Fibroblast of pulmonary artery (primary cell): ENCODE measurements at regions not wholly inside any gene's neighbourhood (a gene's known extent, or its start where the extent isn't known, plus 50 kb on each side); places are given as distances from the start of the nearest gene placed in this dataset.

Experiments used
- DNase-seq: peaks from one replicate; pipeline ENCODE4 v3.0.0-alpha.2; 2010; ENCODE audit warnings: low read depth
- H3K4me3 ChIP-seq: replicated peaks from 2 replicates; pipeline ENCODE4 v1.5.1; 2011; ENCODE audit warnings: low read depth, mild to moderate bottlenecking, control low read depth, low read length, moderate library complexity
- CTCF ChIP-seq: IDR thresholded peaks from 2 replicates; pipeline ENCODE4 v1.5.1; 2011; ENCODE audit warnings: mild to moderate bottlenecking, control low read depth, low read length, inconsistent platforms; ENCODE audit errors: missing control alignments

- H3K4me3 ChIP-seq: no peak overlapping the region
- DNase-seq: no peak
- TF ChIP-seq CTCF: no peak
These were observed 67.3 kb upstream of the ADRB2 start for GRCh38 chr5:148759101-148759500.

- no peak overlapping the region for H3K4me3 ChIP-seq
- DNase-seq: no peak
- no peak for TF ChIP-seq CTCF
These were observed 65.3 kb upstream of the ADRB2 start for GRCh38 chr5:148760945-148761638.

GRCh38 chr5:148763996-148764395, 62.4 kb upstream of the ADRB2 start:
- no peak for DNase-seq
- no peak for TF ChIP-seq CTCF
- no peak overlapping the region for H3K4me3 ChIP-seq

GRCh38 chr5:148765061-148765460, 61.4 kb upstream of the ADRB2 start:
- no peak overlapping the region for H3K4me3 ChIP-seq
- no peak for TF ChIP-seq CTCF
- no peak for DNase-seq

GRCh38 chr5:148768806-148769415, 57.5 kb upstream of the ADRB2 start:
- TF ChIP-seq CTCF: no peak

GRCh38 chr5:148769941-148770340, 56.5 kb upstream of the ADRB2 start:
- TF ChIP-seq CTCF: no peak
- no peak overlapping the region for H3K4me3 ChIP-seq
- DNase-seq: no peak

More at GRCh38 chr5:148768806-148769415, 57.5 kb upstream of the ADRB2 start:
- no peak overlapping the region for H3K4me3 ChIP-seq
- DNase-seq: no peak

- H3K4me3 ChIP-seq: no peak overlapping the region
- DNase-seq: no peak
- no peak for TF ChIP-seq CTCF
These were observed 52.1 kb upstream of the ADRB2 start for GRCh38 chr5:148774313-148774712.
